Adrenal gland (tissue), 5 donors: ENCODE measurements at regions not wholly inside any gene's neighbourhood (a gene's known extent, or its start where the extent isn't known, plus 50 kb on each side); places are given as distances from the start of the nearest gene placed in this dataset.

Experiments
- CTCF ChIP-seq, 6 experiments: fragments of 450-650 bp in 4 of 6; fragments of 200-600 bp in 2 of 6; sonication (generic) in 1 of 6; IDR thresholded peaks; 1 replicate in 5 of 6; 2 replicates in 1 of 6; pipeline versions ENCODE4 v1.5.1 to v1.8.0; 2016 to 2021; ENCODE audit warnings: antibody characterized with exemption in 6 of 6, mild to moderate bottlenecking in 2 of 6, moderate library complexity in 1 of 6
- POLR2A ChIP-seq, 2 donors: fragments of 450-650 bp; IDR thresholded peaks; one replicate each; pipeline ENCODE4 v1.6.1; 2017; ENCODE audit warnings: antibody characterized with exemption in 2 of 2, mild to moderate bottlenecking in 2 of 2, moderate library complexity in 1 of 2
- donor health status: DM: no; HTN: no; CAD: no.

- no peak for TF ChIP-seq CTCF (IDR thresholded peaks at IDR 0.05)
- TF ChIP-seq POLR2A (IDR thresholded peaks at IDR 0.05): no peak
These were observed 189.5 kb upstream of the MIR17HG start for GRCh38 chr13:91158017-91158395.
